ENCODE measurements at regions not wholly inside any gene's neighbourhood (a gene's known extent, or its start where the extent isn't known, plus 50 kb on each side); places are given as distances from the start of the nearest gene placed in this dataset.
A peak's percentile ranks its signal among the peaks of the same experiment; 100 is the strongest.
"Not testable (repeated sequence)": the region's sequence is repeated elsewhere in the genome, so short reads cannot be mapped to it uniquely, and the experiment has no call there.

DNA sequence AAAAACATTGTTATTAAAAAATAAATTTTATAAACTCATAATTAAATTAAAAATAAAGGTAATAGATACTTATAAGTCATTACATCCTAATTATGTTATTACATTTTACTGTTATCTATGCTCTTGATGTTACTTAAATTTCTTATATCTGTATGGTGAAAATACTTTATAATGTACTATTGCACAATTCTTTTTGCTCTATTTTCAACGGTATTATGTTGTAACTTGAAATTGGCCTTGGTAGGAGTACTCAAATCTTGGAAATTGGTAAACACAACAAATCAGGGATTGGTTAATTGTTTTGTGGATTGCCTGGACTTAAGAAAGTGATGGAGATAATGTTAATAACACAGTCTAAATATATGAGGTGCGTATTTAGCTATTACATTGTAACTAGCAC, 273.3 kb downstream of the MDFIC start:
- DNase-seq, result no peak

DNA sequence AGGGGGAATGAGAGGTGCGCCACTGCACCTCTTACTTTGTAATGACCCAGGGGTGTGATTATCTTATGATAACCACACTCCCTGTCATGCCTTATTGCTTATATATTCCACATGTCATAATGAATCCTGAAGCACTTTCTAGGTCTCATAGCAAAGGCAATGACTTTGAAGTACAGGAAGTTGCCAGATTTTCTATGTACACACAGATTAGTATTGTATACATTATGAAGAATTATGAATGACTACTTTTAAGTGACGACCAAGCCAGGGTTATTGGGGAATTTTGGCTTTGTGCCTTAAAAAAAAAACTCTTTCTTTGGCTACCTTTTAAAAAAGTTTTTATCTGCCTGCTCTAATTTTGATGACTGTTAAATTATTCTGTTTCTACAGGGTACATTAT, 269.6 kb downstream of the MDFIC start:
- no peak for DNase-seq

DNA sequence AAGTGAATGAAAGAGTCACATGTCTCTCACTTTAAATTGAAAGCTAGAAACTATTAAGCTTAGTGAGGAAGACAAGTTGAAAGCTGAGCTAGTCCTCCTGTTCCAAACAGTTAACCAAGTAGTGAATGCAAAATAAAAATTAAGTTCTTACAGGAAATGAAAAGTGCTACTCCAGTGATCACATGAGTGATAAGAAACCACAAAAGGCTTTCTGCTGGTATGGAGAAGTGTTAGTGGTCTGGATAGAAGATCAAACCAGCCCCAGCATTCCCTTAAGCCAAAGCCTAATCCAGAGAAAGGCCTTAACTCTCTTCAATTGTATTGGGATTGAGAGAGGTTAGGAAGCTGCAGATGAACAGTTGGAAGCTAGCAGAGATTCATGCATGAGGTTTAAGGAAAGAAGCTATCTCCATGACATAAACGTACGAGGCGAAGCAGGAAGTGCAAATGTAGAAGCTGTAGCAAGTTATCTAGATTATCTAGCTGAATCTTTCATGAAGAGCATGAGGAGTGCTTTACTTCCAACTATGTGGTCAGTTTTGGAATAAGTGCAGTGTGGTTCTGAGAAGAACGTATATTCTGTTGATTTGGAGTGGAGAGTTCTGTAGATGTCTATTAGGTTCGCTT, 261.6 kb downstream of the MDFIC start:
- peak; percentile 2 to 14 for DNase-seq

DNA sequence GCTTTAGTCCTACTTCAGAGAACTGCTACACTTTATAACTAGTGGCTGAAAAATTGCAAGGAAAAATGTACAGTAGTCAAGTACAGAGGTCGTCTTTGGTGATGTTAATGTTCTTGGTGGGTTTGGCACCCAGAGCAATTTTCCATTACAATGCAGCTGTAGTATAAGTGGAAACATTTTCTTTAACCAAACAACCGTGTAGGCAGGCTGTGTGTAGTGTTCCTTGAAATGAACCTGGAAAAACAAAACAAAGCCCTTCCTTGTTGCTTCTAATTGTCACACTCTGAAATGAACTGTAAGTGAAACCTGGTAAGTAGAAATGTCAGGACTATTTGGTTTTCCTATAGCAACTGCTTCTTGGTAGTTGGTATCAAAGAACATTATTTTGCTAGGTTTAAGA, 256.9 kb downstream of the MDFIC start:
- DNase-seq, result no peak

DNA sequence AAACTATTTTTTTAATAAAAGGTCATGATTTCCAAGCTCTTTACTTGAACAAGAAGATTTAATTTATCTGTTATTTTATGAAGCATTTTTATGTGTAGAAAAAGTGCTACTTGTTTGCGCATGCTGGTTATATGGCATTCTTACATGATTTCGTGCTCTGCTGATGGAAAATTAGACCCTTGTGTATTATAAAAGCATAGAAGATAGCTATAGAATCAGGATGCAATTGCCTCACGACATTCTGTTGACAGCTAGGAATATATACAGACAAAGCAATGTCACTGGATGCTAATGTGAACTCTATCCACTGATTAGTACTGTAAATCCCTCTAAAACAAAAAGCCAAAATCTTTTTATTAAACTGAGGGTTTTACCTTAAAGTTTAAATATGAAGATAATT, 255.9 kb downstream of the MDFIC start:
- no peak for DNase-seq

GRCh38 chr7:115177103-115177502, 255.2 kb downstream of the MDFIC start:
- DNase-seq, result no peak

- not testable (repeated sequence) for DNase-seq
These were observed 250.5 kb downstream of the MDFIC start for GRCh38 chr7:115172397-115172796.

GRCh38 chr7:115153769-115154477, 232.0 kb downstream of the MDFIC start:
- no peak for DNase-seq

DNA sequence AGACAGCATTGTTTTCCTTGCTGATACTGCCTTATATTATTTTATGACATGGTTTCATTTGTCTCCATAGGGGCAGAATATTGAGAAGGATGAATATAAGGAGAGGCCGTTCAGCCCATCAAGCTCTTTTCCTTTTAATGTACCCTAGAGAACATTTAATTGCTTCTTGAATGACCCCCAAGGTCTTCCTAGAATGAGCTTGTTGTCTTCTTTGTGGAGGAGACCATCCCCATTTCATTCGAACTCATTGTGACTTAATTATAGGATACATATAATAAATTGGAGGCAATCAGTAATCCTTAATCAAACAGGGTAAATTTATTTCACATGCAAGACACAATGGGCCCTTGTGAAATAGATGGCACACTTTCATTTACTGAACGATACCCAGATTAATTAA, 231.3 kb downstream of the MDFIC start:
- no peak for DNase-seq

DNA sequence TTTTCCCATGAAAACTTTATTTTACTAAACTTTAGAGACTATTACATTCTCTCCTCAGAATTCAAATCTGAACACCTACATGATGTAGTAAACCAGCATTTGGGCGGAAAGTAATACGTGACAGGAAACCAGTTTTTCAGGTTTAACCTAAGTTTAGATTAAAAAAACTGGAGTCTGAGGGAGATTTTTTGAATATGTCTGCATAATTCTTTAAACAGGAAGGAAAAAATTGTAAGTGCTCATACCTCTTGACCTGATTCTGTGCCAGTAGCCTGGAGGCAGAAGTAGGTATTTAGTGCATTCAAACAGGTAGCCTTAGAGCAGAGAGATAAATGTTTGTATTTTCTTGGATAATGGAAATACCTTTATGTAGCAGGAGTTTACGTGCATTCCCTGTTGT, 224.3 kb downstream of the MDFIC start:
- DNase-seq, result no peak

GRCh38 chr7:115145512-115145911, 223.6 kb downstream of the MDFIC start:
- peak; percentile 10 to 76 for DNase-seq

DNA sequence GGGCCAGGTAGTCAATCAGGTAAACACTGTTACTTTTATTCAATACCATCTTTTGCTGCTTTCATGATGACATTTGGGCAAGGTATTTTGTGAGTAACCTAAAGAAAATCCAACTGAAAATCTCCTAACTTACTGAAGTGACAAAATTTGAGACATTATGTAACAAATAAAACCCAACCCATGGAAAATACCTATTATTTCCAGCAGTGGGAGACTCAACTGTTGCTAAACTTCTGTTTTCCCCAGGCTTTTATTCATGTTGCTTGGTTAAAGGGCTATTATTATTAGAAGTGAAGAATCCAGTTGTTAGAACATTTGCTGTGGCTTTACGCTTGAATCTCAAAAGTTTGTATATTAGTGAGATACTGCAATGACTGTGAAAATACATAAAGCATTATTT, 215.9 kb downstream of the MDFIC start:
- DNase-seq, result no peak

GRCh38 chr7:115136796-115137443, 215.0 kb downstream of the MDFIC start:
- DNase-seq, result no peak

- DNase-seq, result no peak
These were observed 214.0 kb downstream of the MDFIC start for GRCh38 chr7:115135769-115136410.

- peak; percentile 20 to 44 for DNase-seq
These were observed 213.3 kb downstream of the MDFIC start for GRCh38 chr7:115135146-115135545.

GRCh38 chr7:115133248-115133647, 211.4 kb downstream of the MDFIC start:
- no peak for DNase-seq

DNA sequence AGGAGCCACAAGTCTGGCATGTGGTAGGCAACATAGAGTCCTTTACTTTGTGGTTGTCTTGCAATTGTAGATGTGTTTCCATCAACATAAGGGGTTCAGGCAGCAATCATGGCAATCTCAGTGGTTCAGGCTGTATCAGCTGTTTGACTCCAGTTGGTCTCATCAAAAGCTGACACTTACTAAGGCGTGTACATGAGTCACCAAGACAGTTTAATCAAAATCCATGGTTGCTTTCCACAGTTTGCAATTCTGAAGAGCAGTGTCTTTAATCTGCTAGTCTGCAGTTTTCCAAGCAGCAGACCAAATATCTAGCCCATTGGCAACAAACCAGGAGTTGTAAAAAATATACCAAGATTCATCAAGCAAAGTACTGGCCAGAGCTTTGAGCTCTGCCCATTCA, 210.2 kb downstream of the MDFIC start:
- no peak for DNase-seq

GRCh38 chr7:115128154-115128553, 206.3 kb downstream of the MDFIC start:
- no peak for DNase-seq

DNA sequence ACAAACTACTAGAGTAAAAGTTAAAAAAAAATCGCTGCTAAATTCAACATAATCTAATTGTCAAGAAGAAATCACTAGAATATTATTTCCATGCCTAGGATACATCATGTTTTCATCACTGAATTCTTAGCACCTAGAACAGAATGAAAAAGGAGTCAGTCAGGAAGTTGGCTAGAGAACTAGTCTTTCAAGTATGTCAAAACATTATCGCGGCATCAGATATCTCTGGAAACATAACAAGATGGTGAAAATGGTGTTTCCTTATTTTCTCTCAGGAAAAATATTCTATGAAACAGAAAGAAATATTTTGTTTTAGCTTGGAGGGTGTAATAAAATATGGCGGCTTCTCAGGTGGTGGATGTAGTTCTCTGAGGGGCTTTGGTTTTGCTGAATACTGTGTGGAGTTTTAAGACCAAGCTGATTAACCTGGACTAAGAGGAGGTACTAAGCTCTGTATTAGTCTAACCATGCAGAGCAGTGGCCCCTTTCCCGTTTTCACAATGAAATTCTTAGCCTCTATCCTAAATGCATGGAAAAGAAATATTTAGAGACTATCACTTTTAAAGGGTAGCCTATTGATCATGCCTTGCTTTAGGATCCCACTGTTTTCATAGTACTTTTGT, 205.6 kb downstream of the MDFIC start:
- no peak for DNase-seq

DNA sequence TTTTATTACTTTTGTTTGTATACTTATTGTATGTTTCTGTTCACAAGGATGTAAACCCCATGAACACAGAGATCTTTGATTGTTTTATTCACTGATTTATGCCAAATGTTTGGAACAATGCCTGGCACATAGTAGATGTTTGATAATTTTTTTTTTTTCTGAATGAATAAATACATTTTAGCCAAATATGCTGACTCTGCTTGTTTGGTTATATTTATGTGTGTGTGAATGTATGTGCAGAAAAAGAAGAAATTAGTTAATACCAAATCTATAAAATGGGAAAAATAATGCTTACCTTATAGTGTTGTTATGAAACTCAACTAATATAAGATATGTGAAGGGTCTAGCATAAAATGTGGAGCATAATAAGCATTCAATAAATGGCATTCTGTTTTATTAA, 203.9 kb downstream of the MDFIC start:
- DNase-seq, result no peak

DNA sequence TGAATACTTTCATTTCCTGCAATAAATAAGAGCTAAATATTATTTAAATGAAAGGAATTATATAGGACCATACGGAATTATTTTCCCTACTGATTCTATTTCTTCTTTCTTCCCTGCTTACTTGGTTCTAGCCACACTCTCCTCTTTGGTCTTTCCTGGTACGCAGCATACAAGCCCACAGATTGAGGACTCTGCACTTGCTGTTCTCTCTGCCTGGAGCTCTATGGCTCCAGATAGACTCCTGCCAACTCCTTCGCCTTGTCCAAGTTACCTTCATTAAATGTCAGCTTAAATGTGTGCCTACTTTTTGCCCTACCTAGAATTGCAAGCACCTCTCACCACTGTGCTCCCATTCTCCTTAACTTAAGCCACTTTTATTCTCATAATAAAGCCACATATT, 203.4 kb downstream of the MDFIC start:
- DNase-seq, result no peak

DNA sequence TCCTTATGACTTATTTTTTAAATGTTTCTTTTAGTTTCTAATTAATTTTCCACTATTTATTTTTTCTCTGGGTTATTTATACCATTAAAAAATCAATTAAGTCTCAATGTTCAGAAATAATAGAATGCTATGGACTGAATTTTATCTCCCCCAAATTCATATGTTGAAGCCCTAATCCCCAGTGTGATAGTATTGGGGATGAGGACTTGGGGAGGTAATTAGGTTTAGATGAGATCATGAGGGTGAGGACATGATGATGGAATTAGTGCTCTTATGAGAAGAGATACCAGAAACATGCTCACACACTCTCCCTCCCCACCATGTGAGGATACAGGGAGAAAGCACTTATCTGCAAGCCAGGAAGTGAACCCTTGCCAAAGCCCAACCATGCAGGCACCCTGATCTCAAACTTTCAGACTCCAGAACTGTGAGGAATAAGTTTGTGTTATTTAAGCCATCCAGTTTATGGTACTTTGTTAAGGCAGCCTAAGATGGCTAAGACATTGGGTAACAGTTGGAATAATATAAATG, 202.6 kb downstream of the MDFIC start:
- DNase-seq, result no peak

GRCh38 chr7:115123441-115123840, 201.5 kb downstream of the MDFIC start:
- DNase-seq, result no peak

All from inflammatory macrophage (primary cell).